Sciatic nerve (tissue), 2 donors: ENCODE measurements at regions not wholly inside any gene's neighbourhood (a gene's known extent, or its start where the extent isn't known, plus 50 kb on each side); places are given as distances from the start of the nearest gene placed in this dataset.

Experiments
- ATAC-seq: fragments of 200-7000 bp; cut with Tn5 transposase; one replicate; pipeline ENCODE4 v1.9.1; 2020; ENCODE audit warnings: mild to moderate bottlenecking, moderate library complexity
- DNase-seq: peaks from one replicate; pipeline ENCODE4 v3.0.0-alpha.2; 2020; ENCODE audit warnings: low spot score
- intact Hi-C: fragments of 100-400 bp; cut with DNase I; formaldehyde crosslinking; loops from one replicate; pipeline ENCODE4 v1.14.2; 2022
- donor health status: DM: no; HTN: no; CAD: no.
- donor health status: DM: no; HTN: no; CAD: no.

DNA sequence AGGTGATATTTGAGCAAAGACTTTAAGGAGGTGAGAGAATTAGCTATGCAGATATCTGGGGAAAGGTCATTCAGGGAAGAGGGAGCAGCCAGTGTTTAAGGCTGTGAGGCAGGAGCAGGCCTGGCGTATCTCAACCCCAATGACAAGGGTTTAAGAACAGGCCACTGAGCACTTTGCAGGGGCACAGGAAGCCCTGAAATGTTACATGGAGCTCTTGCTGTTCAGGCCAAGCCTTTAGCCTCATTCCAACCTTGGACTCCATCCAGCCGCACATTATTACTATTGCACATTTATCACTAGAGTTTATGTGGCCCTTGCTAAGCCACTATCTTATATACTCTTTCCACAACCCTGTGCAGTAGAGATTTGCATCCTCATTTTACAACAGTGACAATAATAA is 114.0 kb downstream of the EFNB1 start:
- intact Hi-C loops, result no loop called here
- DNase-seq (no peak), ATAC-seq (no peak)

DNA sequence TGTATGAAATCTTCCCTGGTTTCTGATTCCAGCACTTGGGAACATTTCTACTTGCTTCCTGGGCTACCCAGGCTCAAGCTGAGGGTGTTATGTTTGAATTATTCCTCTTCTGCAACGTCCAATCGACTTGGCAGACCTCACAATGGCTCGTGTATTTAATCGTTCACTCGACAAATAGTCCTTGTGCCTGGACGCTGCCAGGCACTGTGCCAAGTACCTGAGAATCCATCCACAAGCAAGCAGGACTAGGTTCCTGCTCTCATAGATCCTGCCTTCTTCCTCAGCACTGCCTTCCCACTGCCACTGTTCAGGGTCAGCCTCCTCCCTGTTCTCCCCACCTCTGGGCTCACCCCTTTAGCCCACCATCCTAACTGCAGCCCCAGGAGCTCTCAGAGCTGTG is 113.3 kb downstream of the EFNB1 start:
- intact Hi-C loops, result no loop called here
- DNase-seq (no peak), ATAC-seq (no peak)

DNA sequence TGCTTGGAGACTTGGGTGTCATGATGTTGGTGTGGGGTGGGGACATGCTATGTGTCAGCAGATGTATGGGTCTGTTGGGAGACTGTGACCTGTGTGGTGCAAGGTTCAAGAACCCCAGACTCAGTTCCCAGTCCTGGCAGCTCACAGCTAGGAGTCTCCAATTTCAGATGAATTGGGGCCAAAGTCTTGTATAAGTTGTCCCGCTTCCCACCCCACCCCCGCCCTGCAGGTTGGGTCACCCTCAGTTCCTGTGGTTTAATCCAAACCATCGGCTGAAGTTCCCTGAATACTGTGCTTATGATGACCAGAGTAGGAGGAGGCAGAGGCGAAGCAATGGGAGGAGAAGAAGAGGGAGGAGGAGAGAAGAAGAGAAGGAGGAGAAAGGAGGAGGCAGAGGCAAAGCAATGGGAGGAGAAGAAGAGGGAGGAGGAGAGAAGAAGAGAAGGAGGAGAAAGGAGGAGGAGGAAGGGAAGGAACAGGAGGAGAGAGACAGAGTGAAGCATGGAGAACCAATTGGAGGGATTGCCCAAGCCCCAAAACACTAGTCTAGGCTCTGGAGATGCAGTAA is 112.6 kb downstream of the EFNB1 start:
- intact Hi-C loops, result no loop called here
- DNase-seq (no peak), ATAC-seq (peak; percentile 22)

DNA sequence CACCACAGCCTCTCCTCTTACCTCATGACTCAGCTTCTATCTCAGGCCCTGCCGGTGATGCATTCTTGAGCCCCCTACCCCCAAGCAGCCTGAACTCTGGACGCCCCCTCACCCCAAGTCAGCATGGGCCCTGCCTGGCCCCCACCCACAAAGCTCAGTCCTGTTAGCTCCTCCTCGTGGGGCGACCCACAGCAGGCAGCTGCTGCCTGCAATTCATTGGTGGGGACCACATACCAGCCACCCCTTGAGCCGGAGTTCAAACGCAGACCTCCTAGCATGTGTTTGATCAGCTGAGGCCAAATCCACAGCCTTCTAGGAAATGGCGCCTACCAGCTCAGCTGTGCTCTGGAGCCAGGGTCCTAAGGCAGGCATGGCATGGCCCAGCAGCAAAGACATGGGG is 111.8 kb downstream of the EFNB1 start:
- intact Hi-C loops, result no loop called here
- DNase-seq (no peak), ATAC-seq (no peak)

DNA sequence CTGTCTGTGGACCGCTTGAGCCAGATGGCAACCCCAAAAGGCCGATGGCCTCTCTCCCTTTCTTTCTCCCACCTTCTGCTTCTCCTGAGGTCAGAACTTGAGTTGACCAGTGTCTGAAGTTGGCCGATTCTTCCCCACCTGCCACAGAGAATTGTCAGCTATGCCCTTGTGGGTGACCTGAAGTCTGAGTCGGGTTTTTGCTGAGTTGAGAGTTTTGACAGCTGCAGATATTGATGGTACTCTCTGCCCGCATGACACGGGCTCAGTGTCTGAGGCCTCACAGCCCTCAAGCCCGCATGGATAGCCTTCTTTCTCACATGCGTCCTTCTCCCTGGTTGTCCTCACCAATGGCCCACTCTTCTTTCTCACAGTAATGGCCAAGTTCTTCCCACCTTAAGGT is 111.0 kb downstream of the EFNB1 start:
- no peak for ATAC-seq
- intact Hi-C loops, result no loop called here
- DNase-seq, result no peak

DNA sequence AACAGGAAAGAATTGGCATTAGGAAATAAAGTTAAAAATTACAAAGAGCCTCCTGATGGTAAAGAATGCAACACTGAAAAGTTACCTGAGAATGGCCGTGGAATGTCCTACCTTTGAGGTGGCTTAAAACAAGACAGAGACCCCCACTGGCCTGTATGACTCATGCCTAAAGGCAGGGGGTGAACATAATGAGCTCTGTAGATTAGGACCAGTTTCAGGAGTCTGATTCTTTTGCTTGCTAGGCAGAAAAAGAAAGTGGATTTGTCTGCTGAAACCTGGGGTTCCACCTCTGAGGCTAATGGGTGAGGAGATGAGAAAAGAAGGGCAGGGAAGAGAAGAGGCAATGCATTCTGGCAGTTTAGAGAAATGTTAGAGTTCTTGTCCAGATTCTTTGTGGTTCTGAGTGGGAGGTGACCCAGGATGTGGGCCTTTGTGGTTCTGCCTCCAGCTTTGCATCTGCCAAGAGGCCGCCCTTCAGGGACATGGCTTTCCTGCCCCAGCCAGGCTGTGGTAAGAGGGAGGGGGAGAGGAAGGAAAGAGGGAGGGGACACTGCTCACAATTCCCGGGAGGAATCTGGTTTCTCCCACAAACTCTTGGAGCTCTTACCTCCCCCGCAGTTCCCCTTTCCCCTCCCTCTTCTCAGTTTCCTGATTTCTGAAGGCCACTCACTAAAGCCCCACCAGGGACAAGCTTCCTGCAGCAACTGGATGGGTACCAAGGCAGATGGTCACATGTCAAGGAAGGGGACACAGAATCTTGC is 109.6 kb downstream of the EFNB1 start:
- ATAC-seq (peak; percentile 80), DNase-seq (peak; percentile 73)
- intact Hi-C loops, result no loop called here

DNA sequence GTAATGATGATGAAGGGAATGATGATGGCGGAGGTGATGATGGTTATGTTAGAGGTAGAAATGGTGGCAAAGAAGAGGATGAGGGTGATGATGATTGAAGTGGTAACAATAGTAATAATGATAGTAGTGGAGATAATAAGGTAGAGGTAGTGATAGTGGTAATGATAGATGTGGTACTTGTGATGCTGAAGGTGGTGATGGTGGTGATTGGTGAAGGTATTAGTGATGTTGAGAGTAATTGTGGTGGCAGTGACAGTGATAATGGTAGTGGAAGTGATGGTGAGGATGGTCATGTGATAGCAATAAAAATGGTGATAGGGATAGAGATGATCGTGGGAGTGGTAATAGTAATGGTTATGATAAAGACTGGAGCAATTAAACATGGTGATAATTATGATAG is 108.8 kb downstream of the EFNB1 start:
- ATAC-seq (no peak), DNase-seq (no peak)
- intact Hi-C loops, result no loop called here

DNA sequence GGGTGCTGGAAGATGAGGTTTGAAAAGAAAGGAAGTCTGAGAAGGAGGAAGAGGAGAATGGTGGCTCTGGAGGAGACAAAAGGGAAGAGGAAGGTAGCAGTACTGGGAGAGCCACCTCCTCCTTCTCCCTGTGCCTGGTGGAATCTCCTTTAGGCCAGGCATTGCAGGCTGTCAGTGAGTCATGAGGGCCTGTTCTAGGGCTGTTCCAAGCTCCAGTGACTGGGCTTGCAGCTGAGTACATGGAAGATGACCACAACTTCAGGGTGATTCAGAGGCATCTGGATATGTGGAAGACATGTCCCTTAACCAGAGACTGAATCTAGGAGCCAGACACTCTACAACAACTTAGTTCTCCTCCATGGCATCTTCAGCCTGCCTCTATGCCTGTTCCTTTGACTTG is 107.8 kb downstream of the EFNB1 start:
- intact Hi-C loops, result no loop called here
- DNase-seq (no peak), ATAC-seq (no peak)

DNA sequence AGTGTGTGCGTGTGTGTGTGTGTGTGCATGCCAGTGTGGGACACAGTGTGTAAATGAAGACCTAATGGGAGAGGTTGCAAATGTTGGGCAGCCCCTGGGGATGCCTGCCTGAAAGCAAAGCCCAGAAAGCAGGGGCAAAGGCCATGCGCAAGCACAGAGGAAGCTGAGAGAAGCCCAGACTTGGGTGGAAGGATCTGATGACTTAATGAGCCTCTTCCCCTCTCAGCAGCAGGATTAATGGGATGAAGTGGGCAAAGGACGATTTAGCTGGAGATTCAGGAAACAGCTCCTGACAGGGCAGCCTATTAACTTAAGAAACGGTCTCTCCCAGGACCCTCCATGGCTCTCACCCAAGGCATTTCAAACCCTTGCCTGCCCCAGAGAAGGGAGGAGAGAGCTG is 107.3 kb downstream of the EFNB1 start:
- ATAC-seq (no peak), DNase-seq (no peak)
- intact Hi-C loops, result no loop called here

DNA sequence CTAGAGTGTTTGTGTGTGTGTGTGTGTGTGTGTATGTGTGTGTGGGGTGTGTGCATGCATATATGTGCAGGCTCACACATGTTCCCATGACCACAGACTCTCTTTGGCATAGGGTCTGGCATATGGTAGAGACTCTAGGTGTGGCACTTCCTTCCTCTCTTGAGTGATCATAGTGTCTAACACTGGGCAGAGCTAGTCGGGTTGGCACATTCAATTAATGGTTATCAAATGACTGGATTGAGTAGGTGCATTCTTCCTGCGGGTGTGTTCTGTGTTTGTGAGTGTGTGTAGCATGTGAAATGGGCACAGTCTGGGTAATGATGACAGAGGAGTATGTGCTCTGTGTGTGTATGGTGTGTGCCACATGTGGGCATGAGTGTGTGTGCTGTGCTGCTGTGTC is 106.5 kb downstream of the EFNB1 start:
- DNase-seq (no peak), ATAC-seq (no peak)
- intact Hi-C loops, result no loop called here

DNA sequence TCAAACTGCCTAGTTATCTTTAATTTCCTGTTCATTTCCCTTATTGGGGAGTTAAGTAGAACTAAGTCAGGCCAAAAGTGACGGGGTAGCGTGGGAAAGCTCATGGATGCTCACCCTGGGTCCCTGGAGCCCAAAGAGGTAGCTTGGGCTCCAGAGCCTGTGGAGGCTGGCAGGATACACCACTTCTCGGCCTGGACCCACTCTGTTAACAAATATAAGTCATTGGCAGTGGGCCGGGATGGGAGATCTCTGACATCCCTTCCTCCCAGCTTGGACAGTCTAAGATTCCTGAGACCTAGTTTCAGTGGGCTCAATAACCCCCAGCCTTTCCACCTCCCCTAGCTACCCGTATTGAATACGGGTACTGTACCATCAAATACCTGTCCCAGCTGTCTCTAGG is 106.1 kb downstream of the EFNB1 start:
- intact Hi-C loops, result no loop called here
- DNase-seq (no peak), ATAC-seq (no peak)

DNA sequence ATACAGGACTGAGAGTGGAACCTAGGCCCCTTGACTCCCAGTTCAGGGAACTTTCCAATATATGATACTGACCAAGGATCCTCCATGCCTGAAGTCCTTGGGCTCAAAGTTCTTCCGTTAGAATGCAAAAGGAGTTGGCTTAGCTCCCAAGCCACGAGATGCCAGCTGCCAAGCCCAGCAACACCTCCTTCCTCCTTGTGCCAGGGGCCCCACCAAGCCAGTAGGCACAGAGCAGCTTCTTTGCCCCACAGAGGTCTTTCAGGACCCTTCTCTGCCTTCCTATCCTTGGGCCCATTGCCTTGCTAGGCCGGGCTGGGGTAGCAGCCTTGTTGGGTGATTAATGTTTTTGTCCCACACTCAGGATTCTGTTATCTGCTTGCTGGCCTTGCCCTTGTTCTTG is 105.6 kb downstream of the EFNB1 start:
- DNase-seq (no peak), ATAC-seq (no peak)
- intact Hi-C loops, result no loop called here

DNA sequence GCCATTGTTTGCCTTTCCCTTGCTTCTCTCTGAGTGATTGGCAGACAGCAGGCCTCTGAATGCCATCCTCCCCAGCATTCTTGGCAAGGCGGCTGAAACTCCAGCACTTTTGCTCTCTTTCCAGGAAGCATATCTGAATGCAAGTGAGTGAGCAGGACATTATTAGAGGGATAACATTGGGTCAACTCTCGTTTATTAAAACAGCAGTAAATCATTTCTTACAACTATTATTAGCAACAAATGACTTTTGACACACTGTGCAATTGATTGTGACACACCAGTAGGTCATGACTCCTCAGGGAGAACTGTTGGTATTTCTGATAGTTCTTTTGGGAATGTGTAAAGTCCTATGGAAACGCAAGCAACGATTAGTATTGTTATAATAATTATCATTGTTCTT is 103.8 kb downstream of the EFNB1 start:
- ATAC-seq (peak; percentile 27), DNase-seq (no peak)
- intact Hi-C loops, result no loop called here

DNA sequence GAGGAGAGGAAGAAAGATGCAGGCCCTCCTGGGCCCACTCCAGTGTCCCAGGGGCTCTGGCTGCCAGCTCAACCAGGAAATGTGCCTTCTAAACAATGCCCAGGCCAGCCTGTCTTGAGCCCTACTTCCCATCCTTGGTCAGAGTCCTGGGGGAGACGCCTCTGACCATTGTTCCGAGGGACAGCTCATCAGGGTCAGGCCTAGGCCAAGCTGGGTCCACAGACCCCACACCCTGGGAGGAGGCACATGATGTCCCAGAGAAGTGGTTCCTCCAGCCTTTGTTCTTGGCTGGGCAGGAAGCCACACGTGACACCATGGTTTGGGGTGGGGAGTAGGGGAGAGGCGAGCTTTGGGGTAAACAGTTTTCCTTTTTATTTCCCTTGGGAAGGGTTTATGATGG is 102.5 kb downstream of the EFNB1 start:
- intact Hi-C loops, result no loop called here
- DNase-seq (no peak), ATAC-seq (peak; percentile 35)

DNA sequence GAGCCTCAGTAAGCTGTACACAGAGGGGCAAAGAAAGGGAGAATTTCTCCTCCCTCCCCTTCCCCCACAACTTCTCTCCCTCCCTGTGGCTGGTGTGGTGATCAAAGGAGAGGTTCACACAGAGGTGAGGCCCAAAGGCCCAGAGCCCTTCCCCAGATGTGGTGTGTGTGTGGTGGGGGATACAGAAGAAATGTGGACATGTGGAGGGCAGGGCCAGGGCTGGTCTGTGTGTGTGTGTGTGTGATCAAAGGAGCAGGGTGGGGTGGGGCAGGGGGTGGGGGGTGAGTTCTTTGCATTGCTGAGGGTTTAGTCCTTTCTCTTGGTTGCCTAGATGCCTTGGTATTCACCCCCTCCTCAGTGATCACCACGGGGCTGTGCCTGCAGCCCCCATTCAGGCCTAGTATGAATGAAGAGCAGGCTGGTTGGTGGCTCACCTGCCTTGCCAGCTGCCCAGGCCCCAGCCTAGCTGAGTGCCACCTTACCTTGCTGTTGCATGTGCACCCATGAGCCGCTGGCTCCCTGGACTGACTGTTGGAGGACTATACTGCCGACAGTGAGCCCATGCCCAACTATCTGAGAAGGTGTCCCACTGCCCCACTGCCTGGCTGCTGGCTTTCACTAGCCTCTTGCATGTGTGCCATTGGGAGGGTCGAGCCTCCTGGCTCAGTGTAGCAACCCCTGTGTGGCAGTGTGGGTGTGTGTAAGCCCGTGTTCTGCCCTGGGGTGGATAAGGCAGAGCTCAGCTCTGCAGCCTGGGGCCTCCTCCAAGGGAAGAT is 101.9 kb downstream of the EFNB1 start:
- DNase-seq (no peak), ATAC-seq (peak; percentile 13)
- intact Hi-C loops, result no loop called here

DNA sequence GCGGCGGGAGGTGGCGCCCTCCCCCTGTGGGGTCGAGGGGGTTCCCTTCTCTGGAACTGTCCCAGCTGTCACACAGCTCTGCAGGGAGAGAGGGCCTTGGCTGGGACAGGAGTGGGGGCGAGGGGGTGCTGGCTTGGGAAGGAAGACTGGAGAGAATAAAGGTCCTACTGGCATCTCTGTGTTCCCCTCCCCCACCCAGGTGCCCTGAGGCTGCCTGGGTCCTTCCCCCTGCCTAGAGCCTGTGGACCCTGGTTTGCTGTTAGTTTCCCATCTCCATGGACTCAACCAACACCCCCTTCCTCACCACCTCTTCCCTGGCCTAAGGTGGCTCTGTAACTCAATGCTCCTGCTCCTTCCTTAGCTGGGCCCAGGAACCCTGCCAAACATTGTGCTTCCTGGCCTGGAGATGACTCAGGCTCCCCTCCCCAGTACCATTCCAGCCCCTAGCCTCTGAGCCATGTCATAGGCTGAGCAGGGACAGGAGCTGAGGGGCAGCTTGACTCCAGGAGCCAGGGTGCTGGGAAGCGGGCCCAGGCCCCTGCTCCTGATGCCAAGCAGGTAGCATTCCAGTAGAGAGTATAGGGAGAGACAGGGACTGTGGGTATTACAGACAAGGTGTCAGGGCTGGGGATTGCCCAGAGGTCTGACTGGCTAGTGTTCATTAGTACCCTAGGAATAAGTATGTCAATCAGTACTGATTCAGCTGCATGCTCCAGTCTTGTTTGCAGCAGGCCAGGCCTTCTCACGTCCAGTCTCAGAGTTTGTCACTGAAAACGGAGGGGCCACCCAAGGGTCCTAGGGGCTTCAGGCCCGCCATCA is 100.7 kb downstream of the EFNB1 start:
- intact Hi-C loops, result no loop called here
- ATAC-seq (peak; percentile 21), DNase-seq (no peak)

DNA sequence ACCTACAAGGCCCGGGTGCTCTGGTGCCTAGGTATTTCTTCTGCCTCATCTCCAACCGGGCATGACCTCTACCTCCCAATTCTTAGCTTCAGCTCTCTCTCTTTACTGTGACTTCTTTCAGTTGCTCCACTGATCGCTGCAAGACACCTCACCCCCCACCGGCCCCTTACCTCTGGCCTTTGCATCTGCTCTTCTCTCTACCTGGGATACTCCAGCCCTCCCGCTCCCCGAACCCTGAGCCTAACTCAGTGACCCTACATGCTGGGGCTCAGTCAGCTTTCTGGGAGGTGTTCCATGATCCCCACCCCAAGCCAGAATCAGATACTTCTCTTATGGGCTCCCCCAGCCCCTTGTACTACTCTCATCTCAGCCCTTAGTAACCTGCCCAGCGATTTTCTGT is 99.6 kb downstream of the EFNB1 start:
- DNase-seq, result no peak
- intact Hi-C loops, result no loop called here
- no peak for ATAC-seq

DNA sequence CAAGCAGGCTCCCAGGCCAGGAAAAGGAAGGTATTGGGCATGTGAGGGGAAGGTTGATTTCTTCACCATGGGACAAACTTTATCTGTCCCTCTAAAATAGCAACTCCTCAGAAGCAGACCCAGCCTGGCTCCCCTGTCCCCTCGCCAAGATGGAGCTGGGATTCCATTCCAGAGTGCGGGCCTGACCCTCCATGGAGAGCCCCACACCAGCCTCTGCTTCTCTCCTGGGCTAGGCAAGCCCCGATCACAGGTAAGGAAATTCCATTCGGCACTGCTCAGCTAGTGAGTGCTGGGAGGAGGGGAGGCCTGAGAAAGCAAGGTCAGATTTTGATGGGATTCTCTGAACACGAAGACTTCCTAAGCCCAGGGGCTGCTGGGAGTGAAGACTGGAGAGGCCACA is 98.4 kb downstream of the EFNB1 start:
- DNase-seq, result no peak
- intact Hi-C loops, result no loop called here

DNA sequence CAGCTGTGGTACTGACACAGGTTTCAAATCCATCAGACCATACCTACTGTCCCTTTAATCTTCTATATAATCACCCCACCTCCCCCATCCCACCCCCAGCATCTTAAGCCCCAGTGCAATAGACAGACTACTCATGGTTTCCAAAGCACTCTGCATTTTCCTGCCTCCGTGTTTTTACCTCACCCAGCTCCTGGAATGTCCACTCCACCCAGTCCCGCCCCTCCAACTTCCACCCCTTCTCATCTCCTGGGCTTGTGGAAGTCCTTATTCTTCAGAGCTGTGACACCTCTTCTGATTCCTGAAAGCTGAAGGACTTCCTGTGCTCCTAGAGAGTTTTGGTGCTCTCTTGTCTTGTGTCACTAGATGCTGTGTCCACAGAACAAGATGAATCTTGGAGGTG is 94.3 kb downstream of the EFNB1 start:
- ATAC-seq (no peak), DNase-seq (no peak)
- intact Hi-C loops, result no loop called here

More for the DNA sequence above, 98.4 kb downstream of the EFNB1 start:
- ATAC-seq, result no peak

DNA sequence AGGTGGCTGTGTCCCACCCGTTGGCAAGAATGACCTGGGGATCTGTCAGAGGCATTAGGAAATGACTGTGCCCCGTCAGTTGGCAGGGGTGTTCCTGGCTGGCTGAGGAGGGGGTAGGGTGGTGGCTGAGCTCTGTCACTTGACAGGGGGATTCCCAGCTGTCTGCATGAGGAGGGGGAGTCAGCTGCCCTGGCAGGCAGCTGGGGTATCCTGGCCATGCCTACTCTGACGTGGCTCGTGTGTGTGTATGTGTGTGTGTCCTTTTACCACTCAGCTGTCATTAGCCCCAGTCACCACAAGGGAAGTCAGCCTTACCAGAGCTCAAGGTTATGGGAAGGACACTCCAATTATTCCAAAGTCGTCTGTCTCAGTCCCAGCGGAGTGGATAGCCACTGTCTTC is 93.2 kb downstream of the EFNB1 start:
- no peak for ATAC-seq
- intact Hi-C loops, result no loop called here
- no peak for DNase-seq
